ENCODE measurements at regions not wholly inside any gene's neighbourhood (a gene's known extent, or its start where the extent isn't known, plus 50 kb on each side); places are given as distances from the start of the nearest gene placed in this dataset.

- in situ Hi-C loops (cut with MboI; ENCODE audit: low sequenced_read_pairs, unreplicated experiment): loop anchor here (25.0 kb wide), 1 partner anchor 515 kb away; no protein-coding TSS in a partner anchor
- no peak for DNase-seq (ENCODE audit: low spot score)
- no peak for TF ChIP-seq CTCF (IDR thresholded peaks at IDR 0.05; ENCODE audit: borderline replicate concordance, control extremely low read depth, extremely low read depth, insufficient read depth, missing control alignments)
Observed at GRCh38 chr9:113651896-113652295, 188.4 kb downstream of the RGS3 start.

GRCh38 chr9:113652355-113653152 lies 189.0 kb downstream of the RGS3 start:
- DNase-seq (ENCODE audit: low spot score): no peak
- in situ Hi-C loops (cut with MboI; ENCODE audit: low sequenced_read_pairs, unreplicated experiment): loop anchor here (25.0 kb wide), 1 partner anchor 515 kb away; no protein-coding TSS in a partner anchor
- TF ChIP-seq CTCF (IDR thresholded peaks at IDR 0.05; ENCODE audit: borderline replicate concordance, control extremely low read depth, extremely low read depth, insufficient read depth, missing control alignments): no peak

- TF ChIP-seq CTCF (IDR thresholded peaks at IDR 0.05; ENCODE audit: borderline replicate concordance, control extremely low read depth, extremely low read depth, insufficient read depth, missing control alignments): no peak
- no peak for DNase-seq (ENCODE audit: low spot score)
- in situ Hi-C loops (cut with MboI; ENCODE audit: low sequenced_read_pairs, unreplicated experiment): loop anchor here (25.0 kb wide), 1 partner anchor 517 kb away; no protein-coding TSS in a partner anchor
Observed at GRCh38 chr9:113653746-113654604, 190.4 kb downstream of the RGS3 start.

- TF ChIP-seq CTCF (IDR thresholded peaks at IDR 0.05; ENCODE audit: borderline replicate concordance, control extremely low read depth, extremely low read depth, insufficient read depth, missing control alignments): no peak
- no peak for DNase-seq (ENCODE audit: low spot score)
- in situ Hi-C loops (cut with MboI; ENCODE audit: low sequenced_read_pairs, unreplicated experiment): loop anchor here (5.0 to 25.0 kb wide), 3 partner anchors 68 to 518 kb away; no protein-coding TSS in a partner anchor
Observed at GRCh38 chr9:113654605-113655428, 191.3 kb downstream of the RGS3 start.

- in situ Hi-C loops (cut with MboI; ENCODE audit: low sequenced_read_pairs, unreplicated experiment): loop anchor here (5.0 to 25.0 kb wide), 3 partner anchors 70 to 520 kb away; no protein-coding TSS in a partner anchor
- no peak for DNase-seq (ENCODE audit: low spot score)
- TF ChIP-seq CTCF (IDR thresholded peaks at IDR 0.05; ENCODE audit: borderline replicate concordance, control extremely low read depth, extremely low read depth, insufficient read depth, missing control alignments): no peak
Observed at GRCh38 chr9:113656771-113657670, 193.5 kb downstream of the RGS3 start.

All from GM13976 (cell line).